ENCODE measurements at regions not wholly inside any gene's neighbourhood (a gene's known extent, or its start where the extent isn't known, plus 50 kb on each side); places are given as distances from the start of the nearest gene placed in this dataset.

DNA sequence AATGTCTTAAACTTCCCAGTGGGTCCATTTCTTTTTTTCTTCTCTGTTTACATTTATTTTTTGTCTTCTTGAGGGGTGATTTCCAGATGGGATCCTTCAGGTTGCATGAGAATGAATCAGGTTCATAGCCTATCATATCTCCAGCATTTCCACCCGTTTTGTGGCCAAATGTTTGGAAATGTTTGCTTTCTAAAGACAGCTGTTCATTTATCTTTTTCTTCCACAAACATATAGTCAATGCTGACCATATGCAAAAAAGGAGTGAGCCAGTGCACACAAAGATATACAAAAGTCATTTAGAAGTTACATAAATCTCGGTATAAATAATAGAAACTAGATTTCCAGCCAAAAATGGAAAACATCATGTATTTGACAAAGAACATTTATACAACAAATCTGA, 71.6 kb upstream of the STC2 start (continued):
- TF ChIP-seq, protein P1, sequence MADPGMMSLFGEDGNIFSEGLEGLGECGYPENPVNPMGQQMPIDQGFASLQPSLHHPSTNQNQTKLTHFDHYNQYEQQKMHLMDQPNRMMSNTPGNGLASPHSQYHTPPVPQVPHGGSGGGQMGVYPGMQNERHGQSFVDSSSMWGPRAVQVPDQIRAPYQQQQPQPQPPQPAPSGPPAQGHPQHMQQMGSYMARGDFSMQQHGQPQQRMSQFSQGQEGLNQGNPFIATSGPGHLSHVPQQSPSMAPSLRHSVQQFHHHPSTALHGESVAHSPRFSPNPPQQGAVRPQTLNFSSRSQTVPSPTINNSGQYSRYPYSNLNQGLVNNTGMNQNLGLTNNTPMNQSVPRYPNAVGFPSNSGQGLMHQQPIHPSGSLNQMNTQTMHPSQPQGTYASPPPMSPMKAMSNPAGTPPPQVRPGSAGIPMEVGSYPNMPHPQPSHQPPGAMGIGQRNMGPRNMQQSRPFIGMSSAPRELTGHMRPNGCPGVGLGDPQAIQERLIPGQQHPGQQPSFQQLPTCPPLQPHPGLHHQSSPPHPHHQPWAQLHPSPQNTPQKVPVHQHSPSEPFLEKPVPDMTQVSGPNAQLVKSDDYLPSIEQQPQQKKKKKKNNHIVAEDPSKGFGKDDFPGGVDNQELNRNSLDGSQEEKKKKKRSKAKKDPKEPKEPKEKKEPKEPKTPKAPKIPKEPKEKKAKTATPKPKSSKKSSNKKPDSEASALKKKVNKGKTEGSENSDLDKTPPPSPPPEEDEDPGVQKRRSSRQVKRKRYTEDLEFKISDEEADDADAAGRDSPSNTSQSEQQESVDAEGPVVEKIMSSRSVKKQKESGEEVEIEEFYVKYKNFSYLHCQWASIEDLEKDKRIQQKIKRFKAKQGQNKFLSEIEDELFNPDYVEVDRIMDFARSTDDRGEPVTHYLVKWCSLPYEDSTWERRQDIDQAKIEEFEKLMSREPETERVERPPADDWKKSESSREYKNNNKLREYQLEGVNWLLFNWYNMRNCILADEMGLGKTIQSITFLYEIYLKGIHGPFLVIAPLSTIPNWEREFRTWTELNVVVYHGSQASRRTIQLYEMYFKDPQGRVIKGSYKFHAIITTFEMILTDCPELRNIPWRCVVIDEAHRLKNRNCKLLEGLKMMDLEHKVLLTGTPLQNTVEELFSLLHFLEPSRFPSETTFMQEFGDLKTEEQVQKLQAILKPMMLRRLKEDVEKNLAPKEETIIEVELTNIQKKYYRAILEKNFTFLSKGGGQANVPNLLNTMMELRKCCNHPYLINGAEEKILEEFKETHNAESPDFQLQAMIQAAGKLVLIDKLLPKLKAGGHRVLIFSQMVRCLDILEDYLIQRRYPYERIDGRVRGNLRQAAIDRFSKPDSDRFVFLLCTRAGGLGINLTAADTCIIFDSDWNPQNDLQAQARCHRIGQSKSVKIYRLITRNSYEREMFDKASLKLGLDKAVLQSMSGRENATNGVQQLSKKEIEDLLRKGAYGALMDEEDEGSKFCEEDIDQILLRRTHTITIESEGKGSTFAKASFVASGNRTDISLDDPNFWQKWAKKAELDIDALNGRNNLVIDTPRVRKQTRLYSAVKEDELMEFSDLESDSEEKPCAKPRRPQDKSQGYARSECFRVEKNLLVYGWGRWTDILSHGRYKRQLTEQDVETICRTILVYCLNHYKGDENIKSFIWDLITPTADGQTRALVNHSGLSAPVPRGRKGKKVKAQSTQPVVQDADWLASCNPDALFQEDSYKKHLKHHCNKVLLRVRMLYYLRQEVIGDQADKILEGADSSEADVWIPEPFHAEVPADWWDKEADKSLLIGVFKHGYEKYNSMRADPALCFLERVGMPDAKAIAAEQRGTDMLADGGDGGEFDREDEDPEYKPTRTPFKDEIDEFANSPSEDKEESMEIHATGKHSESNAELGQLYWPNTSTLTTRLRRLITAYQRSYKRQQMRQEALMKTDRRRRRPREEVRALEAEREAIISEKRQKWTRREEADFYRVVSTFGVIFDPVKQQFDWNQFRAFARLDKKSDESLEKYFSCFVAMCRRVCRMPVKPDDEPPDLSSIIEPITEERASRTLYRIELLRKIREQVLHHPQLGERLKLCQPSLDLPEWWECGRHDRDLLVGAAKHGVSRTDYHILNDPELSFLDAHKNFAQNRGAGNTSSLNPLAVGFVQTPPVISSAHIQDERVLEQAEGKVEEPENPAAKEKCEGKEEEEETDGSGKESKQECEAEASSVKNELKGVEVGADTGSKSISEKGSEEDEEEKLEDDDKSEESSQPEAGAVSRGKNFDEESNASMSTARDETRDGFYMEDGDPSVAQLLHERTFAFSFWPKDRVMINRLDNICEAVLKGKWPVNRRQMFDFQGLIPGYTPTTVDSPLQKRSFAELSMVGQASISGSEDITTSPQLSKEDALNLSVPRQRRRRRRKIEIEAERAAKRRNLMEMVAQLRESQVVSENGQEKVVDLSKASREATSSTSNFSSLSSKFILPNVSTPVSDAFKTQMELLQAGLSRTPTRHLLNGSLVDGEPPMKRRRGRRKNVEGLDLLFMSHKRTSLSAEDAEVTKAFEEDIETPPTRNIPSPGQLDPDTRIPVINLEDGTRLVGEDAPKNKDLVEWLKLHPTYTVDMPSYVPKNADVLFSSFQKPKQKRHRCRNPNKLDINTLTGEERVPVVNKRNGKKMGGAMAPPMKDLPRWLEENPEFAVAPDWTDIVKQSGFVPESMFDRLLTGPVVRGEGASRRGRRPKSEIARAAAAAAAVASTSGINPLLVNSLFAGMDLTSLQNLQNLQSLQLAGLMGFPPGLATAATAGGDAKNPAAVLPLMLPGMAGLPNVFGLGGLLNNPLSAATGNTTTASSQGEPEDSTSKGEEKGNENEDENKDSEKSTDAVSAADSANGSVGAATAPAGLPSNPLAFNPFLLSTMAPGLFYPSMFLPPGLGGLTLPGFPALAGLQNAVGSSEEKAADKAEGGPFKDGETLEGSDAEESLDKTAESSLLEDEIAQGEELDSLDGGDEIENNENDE (IDR thresholded peaks at IDR 0.05; ENCODE audit: insufficient replicate concordance, low read length), result no peak
- TF ChIP-seq RAD21 (IDR thresholded peaks at IDR 0.05 in 1 of 2, conservative IDR thresholded peaks at IDR 0.05 in 1 of 2; ENCODE audit: low read depth in 2 of 2, low read length in 2 of 2) (no peak), KDM4A (IDR thresholded peaks at IDR 0.05; ENCODE audit: low read depth, low read length, severe bottlenecking) (no peak), CREB1 (IDR thresholded peaks at IDR 0.05) (no peak), POLR2AphosphoS5 (IDR thresholded peaks at IDR 0.05; ENCODE audit: low read depth, low read length) (no peak), CBX5 (IDR thresholded peaks at IDR 0.05; ENCODE audit: low read depth, low read length) (no peak), SIX5 (IDR thresholded peaks at IDR 0.05; ENCODE audit: low read depth, low read length) (no peak), SIRT6 (IDR thresholded peaks at IDR 0.05; ENCODE audit: low read length) (no peak), POU5F1 (IDR thresholded peaks at IDR 0.05; ENCODE audit: low read depth, low read length) (no peak), SP4 (IDR thresholded peaks at IDR 0.05; ENCODE audit: low read length) (no peak), BRCA1 (IDR thresholded peaks at IDR 0.05; ENCODE audit: low read depth, low read length) (no peak), SIN3A (conservative IDR thresholded peaks at IDR 0.05 in 1 of 2, IDR thresholded peaks at IDR 0.05 in 1 of 2; ENCODE audit: low read depth in 1 of 2, low read length in 2 of 2) (no peak), JUND (IDR thresholded peaks at IDR 0.05; ENCODE audit: low read length) (no peak)

Data from H1 (cell line).